ENCODE measurements at regions not wholly inside any gene's neighbourhood (a gene's known extent, or its start where the extent isn't known, plus 50 kb on each side); places are given as distances from the start of the nearest gene placed in this dataset.

- peak; percentile 52 to 85 (median 76) for DNase-seq
Measured at GRCh38 chr15:58329781-58330671, 101.8 kb upstream of the LIPC start.

GRCh38 chr15:58330741-58331559 is 100.8 kb upstream of the LIPC start:
- peak; percentile 53 to 82 (median 74) for DNase-seq

GRCh38 chr15:58331560-58331912 is 100.3 kb upstream of the LIPC start:
- DNase-seq: peak in 2 of 4 experiments; percentile 92 to 94

- peak; percentile 96 to 99 (median 96) for DNase-seq
Measured at GRCh38 chr15:58331913-58332675, 99.7 kb upstream of the LIPC start.

GRCh38 chr15:58332676-58333400 is 99.0 kb upstream of the LIPC start:
- peak; percentile 36 to 83 (median 59) for DNase-seq

GRCh38 chr15:58334803-58335202 is 97.0 kb upstream of the LIPC start:
- DNase-seq: no peak

- DNase-seq: no peak
Measured at GRCh38 chr15:58336161-58336560, 95.6 kb upstream of the LIPC start.

GRCh38 chr15:58340176-58340575 is 91.6 kb upstream of the LIPC start:
- no peak for DNase-seq

- DNase-seq: no peak
Measured at GRCh38 chr15:58342508-58342907, 89.3 kb upstream of the LIPC start.

GRCh38 chr15:58344213-58345070 is 87.3 kb upstream of the LIPC start:
- no peak for DNase-seq

- DNase-seq: no peak
Measured at GRCh38 chr15:58346361-58346760, 85.4 kb upstream of the LIPC start.

GRCh38 chr15:58348095-58348812 is 83.5 kb upstream of the LIPC start:
- DNase-seq: no peak

GRCh38 chr15:58352026-58352929 is 79.5 kb upstream of the LIPC start:
- DNase-seq: no peak

GRCh38 chr15:58355382-58355971 is 76.3 kb upstream of the LIPC start:
- no peak for DNase-seq

- no peak for DNase-seq
Measured at GRCh38 chr15:58355973-58356372, 75.8 kb upstream of the LIPC start.

- DNase-seq: no peak
Measured at GRCh38 chr15:58357529-58358476, 74.0 kb upstream of the LIPC start.

GRCh38 chr15:58360421-58361090 is 71.2 kb upstream of the LIPC start:
- no peak for DNase-seq
